ENCODE measurements at regions not wholly inside any gene's neighbourhood (a gene's known extent, or its start where the extent isn't known, plus 50 kb on each side); places are given as distances from the start of the nearest gene placed in this dataset.

GRCh38 chr4:28787947-28788346, 1927.3 kb downstream of the STIM2 start:
- H3K4me1 ChIP-seq, result no peaks in the 10 kb centered on the region
- H3K36me3 ChIP-seq, result no peaks in the 10 kb centered on the region
- intact Hi-C loops (cut with micrococcal nuclease), result no loop called here
- no peak overlapping the region for H3K4me3 ChIP-seq
- no peak overlapping the region for H3K27ac ChIP-seq (replicated peaks)
- H3K27me3 ChIP-seq (ENCODE audit: low read depth), result no peaks in the 10 kb centered on the region
- TF ChIP-seq, protein P1, sequence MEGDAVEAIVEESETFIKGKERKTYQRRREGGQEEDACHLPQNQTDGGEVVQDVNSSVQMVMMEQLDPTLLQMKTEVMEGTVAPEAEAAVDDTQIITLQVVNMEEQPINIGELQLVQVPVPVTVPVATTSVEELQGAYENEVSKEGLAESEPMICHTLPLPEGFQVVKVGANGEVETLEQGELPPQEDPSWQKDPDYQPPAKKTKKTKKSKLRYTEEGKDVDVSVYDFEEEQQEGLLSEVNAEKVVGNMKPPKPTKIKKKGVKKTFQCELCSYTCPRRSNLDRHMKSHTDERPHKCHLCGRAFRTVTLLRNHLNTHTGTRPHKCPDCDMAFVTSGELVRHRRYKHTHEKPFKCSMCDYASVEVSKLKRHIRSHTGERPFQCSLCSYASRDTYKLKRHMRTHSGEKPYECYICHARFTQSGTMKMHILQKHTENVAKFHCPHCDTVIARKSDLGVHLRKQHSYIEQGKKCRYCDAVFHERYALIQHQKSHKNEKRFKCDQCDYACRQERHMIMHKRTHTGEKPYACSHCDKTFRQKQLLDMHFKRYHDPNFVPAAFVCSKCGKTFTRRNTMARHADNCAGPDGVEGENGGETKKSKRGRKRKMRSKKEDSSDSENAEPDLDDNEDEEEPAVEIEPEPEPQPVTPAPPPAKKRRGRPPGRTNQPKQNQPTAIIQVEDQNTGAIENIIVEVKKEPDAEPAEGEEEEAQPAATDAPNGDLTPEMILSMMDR (IDR thresholded peaks at IDR 0.05; ENCODE audit: borderline replicate concordance), result no peak
- H3K9me3 ChIP-seq (replicated peaks), result no peaks in the 10 kb centered on the region
- no peak for DNase-seq

DNA sequence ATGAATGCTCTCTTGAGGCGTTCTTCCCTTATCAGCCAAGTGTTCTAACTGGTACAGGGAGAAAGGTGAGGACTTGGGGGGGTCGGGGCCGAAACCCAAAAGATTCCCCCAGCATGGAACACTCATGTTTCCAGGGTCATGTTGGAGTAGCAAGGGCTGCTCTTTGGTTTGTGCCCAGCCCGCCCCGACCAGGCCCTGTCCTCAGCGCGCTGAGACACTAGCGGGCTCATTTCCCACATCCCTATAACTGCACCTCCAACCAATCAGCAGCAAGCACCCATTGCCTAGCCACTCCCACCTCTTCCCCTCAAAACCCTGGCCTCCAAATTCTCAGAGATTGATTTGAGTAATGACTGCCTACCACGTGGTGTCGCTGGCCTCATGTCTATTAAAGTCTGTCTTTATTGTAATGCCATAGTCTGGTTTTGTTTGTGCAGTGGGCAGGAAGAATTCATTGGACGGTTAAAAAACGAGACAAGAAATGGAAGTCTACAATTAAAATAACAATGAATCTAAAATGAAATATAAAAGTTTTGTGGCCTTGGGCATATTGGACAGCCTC, 1928.4 kb downstream of the STIM2 start:
- Histone ChIP-seq H3K27me3 (ENCODE audit: low read depth) (no peaks in the 10 kb centered on the region), H3K4me3 (no peak overlapping the region), H3K4me1 (peaks cover 6% of the 10 kb centered on the region), H3K36me3 (no peaks in the 10 kb centered on the region), H3K9me3 (replicated peaks) (no peaks in the 10 kb centered on the region), H3K27ac (replicated peaks) (no peak overlapping the region)
- intact Hi-C loops (cut with micrococcal nuclease), result no loop called here
- TF ChIP-seq, protein P1 (IDR thresholded peaks at IDR 0.05; ENCODE audit: borderline replicate concordance), result no peak
- no peak for DNase-seq

GRCh38 chr4:28792917-28793597, 1927.1 kb upstream of the PCDH7 start:
- intact Hi-C loops (cut with micrococcal nuclease), result no loop called here
- peaks cover 6% of the 10 kb centered on the region for H3K9me3 ChIP-seq (replicated peaks)
- no peak overlapping the region for H3K4me3 ChIP-seq
- H3K27ac ChIP-seq (replicated peaks), result peak overlapping the region; percentile 80
- H3K27me3 ChIP-seq (ENCODE audit: low read depth), result no peaks in the 10 kb centered on the region
- DNase-seq, result peak; percentile 48
- no peaks in the 10 kb centered on the region for H3K36me3 ChIP-seq
- TF ChIP-seq, protein P1 (IDR thresholded peaks at IDR 0.05; ENCODE audit: borderline replicate concordance), result no peak
- H3K4me1 ChIP-seq, result peaks cover 15% of the 10 kb centered on the region

GRCh38 chr4:28799696-28800095, 1920.5 kb upstream of the PCDH7 start:
- H3K4me1 ChIP-seq, result peaks cover 23% of the 10 kb centered on the region
- H3K9me3 ChIP-seq (replicated peaks), result peaks cover 6% of the 10 kb centered on the region
- DNase-seq, result no peak
- no peaks in the 10 kb centered on the region for H3K36me3 ChIP-seq
- TF ChIP-seq, protein P1 (IDR thresholded peaks at IDR 0.05; ENCODE audit: borderline replicate concordance), result no peak
- intact Hi-C loops (cut with micrococcal nuclease), result no loop called here
- H3K4me3 ChIP-seq, result no peak overlapping the region
- H3K27me3 ChIP-seq (ENCODE audit: low read depth), result no peaks in the 10 kb centered on the region
- H3K27ac ChIP-seq (replicated peaks), result peak overlapping the region; percentile 62

- intact Hi-C loops (cut with micrococcal nuclease), result no loop called here
- peaks cover 31% of the 10 kb centered on the region for H3K9me3 ChIP-seq (replicated peaks)
- no peak overlapping the region for H3K4me3 ChIP-seq
- DNase-seq, result no peak
- no peaks in the 10 kb centered on the region for H3K36me3 ChIP-seq
- H3K27me3 ChIP-seq (ENCODE audit: low read depth), result no peaks in the 10 kb centered on the region
- no peak overlapping the region for H3K27ac ChIP-seq (replicated peaks)
- TF ChIP-seq, protein P1 (IDR thresholded peaks at IDR 0.05; ENCODE audit: borderline replicate concordance), result no peak
- no peaks in the 10 kb centered on the region for H3K4me1 ChIP-seq
Measured at GRCh38 chr4:28811025-28811424, 1909.1 kb upstream of the PCDH7 start.
